Keratinocyte (primary cell): ENCODE measurements at regions not wholly inside any gene's neighbourhood (a gene's known extent, or its start where the extent isn't known, plus 50 kb on each side); places are given as distances from the start of the nearest gene placed in this dataset.

ENCODE experiments used
- EZH2 ChIP-seq: IDR thresholded peaks from one replicate; pipeline ENCODE4 v1.6.1; 2012; ENCODE audit warnings: inconsistent platforms, mild to moderate bottlenecking, low read length, moderate library complexity
- TF ChIP-seq, protein P1 (sequence below), 3 experiments: IDR thresholded peaks in 1 of 3; conservative IDR thresholded peaks in 1 of 3; optimal IDR thresholded peaks in 1 of 3; 2 replicates in 2 of 3; 3 replicates in 1 of 3; pipeline versions ENCODE3 to v1.5.1; 2011; ENCODE audit warnings: low read length in 3 of 3, mild to moderate bottlenecking in 3 of 3, moderate library complexity in 2 of 3, control low read depth in 1 of 3, inconsistent platforms in 1 of 3; ENCODE audit not compliant: insufficient read depth in 2 of 3; ENCODE audit errors: extremely low read depth in 1 of 3

- TF ChIP-seq, protein P1, sequence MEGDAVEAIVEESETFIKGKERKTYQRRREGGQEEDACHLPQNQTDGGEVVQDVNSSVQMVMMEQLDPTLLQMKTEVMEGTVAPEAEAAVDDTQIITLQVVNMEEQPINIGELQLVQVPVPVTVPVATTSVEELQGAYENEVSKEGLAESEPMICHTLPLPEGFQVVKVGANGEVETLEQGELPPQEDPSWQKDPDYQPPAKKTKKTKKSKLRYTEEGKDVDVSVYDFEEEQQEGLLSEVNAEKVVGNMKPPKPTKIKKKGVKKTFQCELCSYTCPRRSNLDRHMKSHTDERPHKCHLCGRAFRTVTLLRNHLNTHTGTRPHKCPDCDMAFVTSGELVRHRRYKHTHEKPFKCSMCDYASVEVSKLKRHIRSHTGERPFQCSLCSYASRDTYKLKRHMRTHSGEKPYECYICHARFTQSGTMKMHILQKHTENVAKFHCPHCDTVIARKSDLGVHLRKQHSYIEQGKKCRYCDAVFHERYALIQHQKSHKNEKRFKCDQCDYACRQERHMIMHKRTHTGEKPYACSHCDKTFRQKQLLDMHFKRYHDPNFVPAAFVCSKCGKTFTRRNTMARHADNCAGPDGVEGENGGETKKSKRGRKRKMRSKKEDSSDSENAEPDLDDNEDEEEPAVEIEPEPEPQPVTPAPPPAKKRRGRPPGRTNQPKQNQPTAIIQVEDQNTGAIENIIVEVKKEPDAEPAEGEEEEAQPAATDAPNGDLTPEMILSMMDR (optimal IDR thresholded peaks at IDR 0.05 in 1 of 3, IDR thresholded peaks at IDR 0.05 in 1 of 3, conservative IDR thresholded peaks at IDR 0.05 in 1 of 3; ENCODE audit: extremely low read depth in 1 of 3, insufficient read depth in 2 of 3, low read length in 3 of 3) = no peak
- TF ChIP-seq EZH2 = no peak
These were observed 99.1 kb upstream of the NGF start for GRCh38 chr1:115437196-115437595.
